Kidney (tissue), 13 donors: ENCODE measurements at regions not wholly inside any gene's neighbourhood (a gene's known extent, or its start where the extent isn't known, plus 50 kb on each side); places are given as distances from the start of the nearest gene placed in this dataset.

Source experiments
- DNase-seq, 5 donors: peaks; one replicate each; pipeline ENCODE4 v3.0.0-alpha.2; 2013 to 2020
- FAIRE-seq: peaks from 2 replicates; lab custom pipeline; 2012; peaks lifted over from hg19 to GRCh38; lab: Jason Lieb, UNC
- H3K27ac ChIP-seq, 2 donors: one replicate each; pipeline ENCODE4 v1.7.0; 2013; ENCODE audit warnings: low read depth in 2 of 2, low read length in 2 of 2, inconsistent platforms in 1 of 2
- H3K27me3 ChIP-seq: one replicate; pipeline ENCODE4 v1.7.1; 2013; ENCODE audit warnings: low read length, inconsistent platforms; ENCODE audit not compliant: control insufficient read depth, insufficient read depth
- H3K36me3 ChIP-seq, 3 donors: one replicate each; pipeline versions ENCODE4 v1.7.0 to v1.7.1; 2013; ENCODE audit warnings: low read length in 3 of 3, control low read depth in 1 of 3, inconsistent platforms in 1 of 3; ENCODE audit not compliant: insufficient read depth in 3 of 3, control insufficient read depth in 2 of 3
- H3K4me1 ChIP-seq, 3 donors: one replicate each; pipeline versions ENCODE4 v1.7.0 to v1.7.1; 2013; ENCODE audit warnings: low read length in 3 of 3, inconsistent platforms in 1 of 3, low read depth in 1 of 3; ENCODE audit not compliant: control insufficient read depth in 2 of 3, insufficient read depth in 2 of 3
- H3K4me3 ChIP-seq, 3 donors: one replicate each; pipeline versions ENCODE4 v1.7.0 to v1.8.1; 2013; ENCODE audit warnings: low read length in 3 of 3, control low read depth in 1 of 3, inconsistent platforms in 1 of 3
- H3K9ac ChIP-seq, 3 donors: one replicate each; pipeline versions ENCODE4 v1.7.0 to v1.7.1; 2013; ENCODE audit warnings: low read length in 3 of 3, control low read depth in 1 of 3, inconsistent platforms in 1 of 3
- H3K9me3 ChIP-seq, 3 donors: one replicate each; pipeline versions ENCODE4 v1.7.0 to v1.7.1; 2013; ENCODE audit warnings: low read length in 3 of 3, control low read depth in 1 of 3, inconsistent platforms in 1 of 3; ENCODE audit not compliant: control insufficient read depth in 2 of 3, insufficient read depth in 1 of 3
- intact Hi-C: fragments of 100-400 bp; cut with DNase I; formaldehyde crosslinking; loops from one replicate; pipeline ENCODE4 v1.11.1; 2022
- TF ChIP-seq, protein P1 (sequence below): IDR thresholded peaks from 3 replicates; pipeline ENCODE4 v1.5.1; 2012; ENCODE audit warnings: mild to moderate bottlenecking, moderate library complexity, borderline replicate concordance; ENCODE audit not compliant: insufficient read depth; ENCODE audit errors: extremely low read depth
- donor health status: control.
- donor health status: control.
- donor health status: control.
- donor health status: control.
- donor health status: control.
- donor health status: DM: yes; HTN: yes; CAD: no.
- donor health status: Normal renal cell carcinoma (clear cell type).

DNA sequence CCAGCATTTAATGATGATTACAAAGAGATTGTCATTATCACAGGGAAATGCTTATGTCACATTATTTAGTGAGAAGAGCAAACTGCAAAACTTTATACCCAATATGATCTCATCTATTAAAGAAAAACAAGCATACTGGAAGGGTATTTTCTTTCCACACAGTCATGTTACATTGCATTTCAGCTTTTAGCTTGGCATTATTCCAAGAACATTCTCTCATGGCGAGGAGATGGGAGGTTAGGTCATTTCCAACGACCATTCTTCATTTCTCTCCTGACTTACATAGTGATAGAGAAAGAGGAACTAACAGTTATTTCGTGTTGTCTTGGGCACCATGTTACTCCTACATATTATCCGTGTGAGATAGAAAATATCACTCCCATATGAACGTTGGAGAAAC is 309.4 kb upstream of the XYLT1 start:
- DNase-seq (no peak), FAIRE-seq (no peak)
- TF ChIP-seq, protein P1, sequence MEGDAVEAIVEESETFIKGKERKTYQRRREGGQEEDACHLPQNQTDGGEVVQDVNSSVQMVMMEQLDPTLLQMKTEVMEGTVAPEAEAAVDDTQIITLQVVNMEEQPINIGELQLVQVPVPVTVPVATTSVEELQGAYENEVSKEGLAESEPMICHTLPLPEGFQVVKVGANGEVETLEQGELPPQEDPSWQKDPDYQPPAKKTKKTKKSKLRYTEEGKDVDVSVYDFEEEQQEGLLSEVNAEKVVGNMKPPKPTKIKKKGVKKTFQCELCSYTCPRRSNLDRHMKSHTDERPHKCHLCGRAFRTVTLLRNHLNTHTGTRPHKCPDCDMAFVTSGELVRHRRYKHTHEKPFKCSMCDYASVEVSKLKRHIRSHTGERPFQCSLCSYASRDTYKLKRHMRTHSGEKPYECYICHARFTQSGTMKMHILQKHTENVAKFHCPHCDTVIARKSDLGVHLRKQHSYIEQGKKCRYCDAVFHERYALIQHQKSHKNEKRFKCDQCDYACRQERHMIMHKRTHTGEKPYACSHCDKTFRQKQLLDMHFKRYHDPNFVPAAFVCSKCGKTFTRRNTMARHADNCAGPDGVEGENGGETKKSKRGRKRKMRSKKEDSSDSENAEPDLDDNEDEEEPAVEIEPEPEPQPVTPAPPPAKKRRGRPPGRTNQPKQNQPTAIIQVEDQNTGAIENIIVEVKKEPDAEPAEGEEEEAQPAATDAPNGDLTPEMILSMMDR: no peak
- intact Hi-C loops: no loop called here
- Histone ChIP-seq H3K36me3 (no peaks in the 10 kb centered on the region), H3K27me3 (no peaks in the 10 kb centered on the region), H3K9ac (no peak overlapping the region), H3K9me3 (peaks cover 0 to 5% (median 2%) of the 10 kb centered on the region in 3 donors), H3K27ac (no peak overlapping the region), H3K4me3 (no peak overlapping the region), H3K4me1 (no peaks in the 10 kb centered on the region)

DNA sequence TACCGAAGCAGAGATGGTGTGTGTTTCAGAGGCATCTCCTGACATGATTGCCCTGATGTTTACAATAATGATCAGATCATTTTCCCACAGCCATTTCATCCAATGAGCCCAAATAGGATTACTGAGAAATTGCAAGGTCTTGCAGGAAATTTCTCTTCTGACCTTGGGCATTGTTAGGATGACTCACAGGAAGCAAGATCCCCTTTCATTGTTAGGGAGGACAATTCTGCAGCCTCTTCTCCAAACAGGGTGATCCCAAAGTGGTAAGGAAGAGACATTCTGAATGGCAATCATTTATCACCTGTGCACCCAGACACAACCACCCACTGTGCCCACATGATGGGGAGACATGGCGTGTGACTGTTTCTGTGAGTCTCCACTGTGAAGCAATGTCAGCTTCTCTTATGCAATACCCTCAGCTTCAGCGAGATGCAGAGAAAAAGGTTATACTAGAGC is 306.7 kb upstream of the XYLT1 start:
- Histone ChIP-seq H3K9me3 (peaks cover 0 to 5% (median 2%) of the 10 kb centered on the region in 3 donors), H3K36me3 (no peaks in the 10 kb centered on the region), H3K9ac (no peak overlapping the region), H3K4me1 (no peaks in the 10 kb centered on the region), H3K27ac (no peak overlapping the region), H3K27me3 (no peaks in the 10 kb centered on the region), H3K4me3 (no peak overlapping the region)
- DNase-seq (no peak), FAIRE-seq (no peak)
- intact Hi-C loops: no loop called here
- TF ChIP-seq, protein P1: no peak

DNA sequence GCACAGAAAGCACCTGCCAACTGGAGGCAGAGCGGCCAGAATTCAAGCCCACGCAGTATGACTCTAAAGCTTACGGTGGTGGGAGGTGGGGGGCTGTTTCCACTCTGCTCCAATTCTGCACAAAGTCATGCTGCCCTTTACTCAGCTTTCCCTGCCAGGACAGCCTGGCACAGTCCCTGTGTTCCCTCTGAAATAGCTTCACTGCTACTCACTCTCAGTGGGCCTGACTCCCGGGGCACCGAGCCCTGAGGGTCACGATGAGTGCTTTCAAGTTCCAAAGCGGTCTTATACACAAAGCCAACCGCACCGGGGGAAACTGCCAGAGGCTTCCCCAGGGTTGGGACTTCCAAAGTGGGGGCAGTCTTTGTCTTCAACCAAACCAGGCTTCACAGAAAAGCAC is 306.1 kb upstream of the XYLT1 start:
- TF ChIP-seq, protein P1: no peak
- Histone ChIP-seq H3K27me3 (no peaks in the 10 kb centered on the region), H3K4me3 (no peak overlapping the region), H3K36me3 (no peaks in the 10 kb centered on the region), H3K9me3 (peaks cover 0 to 5% (median 2%) of the 10 kb centered on the region in 3 donors), H3K27ac (no peak overlapping the region), H3K9ac (no peak overlapping the region), H3K4me1 (no peaks in the 10 kb centered on the region)
- FAIRE-seq: no peak
- intact Hi-C loops: no loop called here
- no peak for DNase-seq

DNA sequence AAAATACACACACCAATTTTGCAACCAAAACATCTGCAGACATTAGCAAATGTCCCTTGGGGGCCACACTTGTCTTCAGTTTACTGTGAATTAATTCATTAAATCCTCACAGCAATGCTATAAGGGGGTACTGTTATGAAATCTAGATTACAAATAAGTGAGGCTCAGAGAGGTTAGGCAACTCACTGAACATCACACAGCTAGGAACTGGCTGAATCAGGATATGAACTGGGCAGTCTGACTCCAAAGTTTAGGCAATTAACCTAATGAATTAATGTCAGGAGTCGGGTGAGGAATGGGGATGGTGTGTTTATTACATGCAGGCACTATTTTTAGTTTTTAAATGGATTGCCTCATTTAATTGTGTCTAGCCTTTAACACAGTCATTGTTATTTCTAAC is 305.7 kb upstream of the XYLT1 start:
- intact Hi-C loops: no loop called here
- TF ChIP-seq, protein P1: no peak
- no peak overlapping the region for H3K9ac ChIP-seq
- H3K27me3 ChIP-seq: no peaks in the 10 kb centered on the region
- no peak for DNase-seq
- H3K4me3 ChIP-seq: no peak overlapping the region
- peaks cover 0 to 5% (median 2%) of the 10 kb centered on the region in 3 donors for H3K9me3 ChIP-seq
- H3K27ac ChIP-seq: no peak overlapping the region
- FAIRE-seq: no peak
- no peaks in the 10 kb centered on the region for H3K4me1 ChIP-seq
- no peaks in the 10 kb centered on the region for H3K36me3 ChIP-seq
